Osteoblast (primary cell): ENCODE measurements at regions not wholly inside any gene's neighbourhood (a gene's known extent, or its start where the extent isn't known, plus 50 kb on each side); places are given as distances from the start of the nearest gene placed in this dataset.

Experiments used
- DNase-seq: peaks from one replicate; pipeline ENCODE4 v3.0.0; 2011; ENCODE audit warnings: low spot score, mixed read lengths; ENCODE audit not compliant: insufficient read length; ENCODE audit errors: missing footprints
- H2AFZ ChIP-seq: 2 replicates; pipeline ENCODE4 v1.6.0; 2011; ENCODE audit warnings: mild to moderate bottlenecking, low read length
- H3K27ac ChIP-seq: 2 replicates; pipeline ENCODE4 v1.5.1; 2011; ENCODE audit warnings: mild to moderate bottlenecking, low read depth, low read length, moderate library complexity
- H3K27me3 ChIP-seq: 2 replicates; pipeline ENCODE4 v1.6.0; 2012; ENCODE audit warnings: mild to moderate bottlenecking, control low read depth, inconsistent platforms, low read length, moderate library complexity; ENCODE audit not compliant: insufficient read depth
- H3K36me3 ChIP-seq: 2 replicates; pipeline ENCODE4 v1.5.1; 2011; ENCODE audit warnings: mild to moderate bottlenecking, low read length, control low read depth, moderate library complexity; ENCODE audit not compliant: insufficient read depth
- H3K4me1 ChIP-seq: 2 replicates; pipeline ENCODE4 v1.5.1; 2011; ENCODE audit warnings: mild to moderate bottlenecking, low read length, control low read depth, moderate library complexity; ENCODE audit not compliant: insufficient read depth
- H3K4me2 ChIP-seq: 2 replicates; pipeline ENCODE4 v1.6.0; 2011; ENCODE audit warnings: mild to moderate bottlenecking, low read length; ENCODE audit not compliant: insufficient read depth
- H3K4me3 ChIP-seq: fragments of 200-600 bp; sonication (generic); 3 replicates; pipeline ENCODE4 v1.5.1; 2012; ENCODE audit warnings: mild to moderate bottlenecking, low read length, inconsistent platforms; ENCODE audit not compliant: insufficient read depth
- H3K79me2 ChIP-seq: 2 replicates; pipeline ENCODE4 v1.6.0; 2012; ENCODE audit warnings: mild to moderate bottlenecking, low read length, control low read depth, inconsistent platforms; ENCODE audit not compliant: insufficient read depth
- H3K9me3 ChIP-seq: 2 replicates; pipeline ENCODE4 v1.5.1; 2011; ENCODE audit warnings: low read depth, low read length, control low read depth
- H4K20me1 ChIP-seq: 2 replicates; pipeline ENCODE4 v1.6.0; 2012; ENCODE audit warnings: mild to moderate bottlenecking, low read length, control low read depth; ENCODE audit not compliant: insufficient read depth
- TF ChIP-seq, protein P1 (sequence below): IDR thresholded peaks from 2 replicates; pipeline ENCODE4 v1.5.1; 2011; ENCODE audit warnings: mild to moderate bottlenecking, low read depth, low read length, moderate library complexity; ENCODE audit errors: extremely low read depth

DNA sequence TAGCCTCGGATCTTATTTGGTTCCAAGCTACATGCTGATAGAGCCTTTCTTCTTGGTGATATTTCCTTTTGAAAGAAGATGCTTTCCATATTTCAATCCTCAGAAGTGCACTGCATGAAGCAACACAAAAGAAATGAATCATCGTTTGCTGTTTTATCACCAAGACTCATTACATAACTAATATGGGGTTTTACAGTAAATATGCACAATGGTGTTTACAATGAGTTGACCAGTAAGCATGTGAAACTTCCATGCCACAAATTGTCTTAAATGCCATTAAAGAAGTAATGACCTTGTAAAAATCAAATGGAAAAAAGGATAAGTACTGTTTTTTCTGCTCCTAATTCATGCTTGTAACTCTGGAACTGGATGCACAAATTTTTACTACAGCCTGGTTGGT is 1017.0 kb upstream of the GHITM start:
- Histone ChIP-seq H3K4me2 (no peak overlapping the region), H3K4me3 (no peak overlapping the region), H4K20me1 (no peaks in the 10 kb centered on the region), H3K79me2 (no peaks in the 10 kb centered on the region), H3K27ac (no peak overlapping the region), H3K9me3 (no peaks in the 10 kb centered on the region), H3K4me1 (no peaks in the 10 kb centered on the region), H2AFZ (no peak overlapping the region), H3K27me3 (no peaks in the 10 kb centered on the region), H3K36me3 (no peaks in the 10 kb centered on the region)
- TF ChIP-seq, protein P1, sequence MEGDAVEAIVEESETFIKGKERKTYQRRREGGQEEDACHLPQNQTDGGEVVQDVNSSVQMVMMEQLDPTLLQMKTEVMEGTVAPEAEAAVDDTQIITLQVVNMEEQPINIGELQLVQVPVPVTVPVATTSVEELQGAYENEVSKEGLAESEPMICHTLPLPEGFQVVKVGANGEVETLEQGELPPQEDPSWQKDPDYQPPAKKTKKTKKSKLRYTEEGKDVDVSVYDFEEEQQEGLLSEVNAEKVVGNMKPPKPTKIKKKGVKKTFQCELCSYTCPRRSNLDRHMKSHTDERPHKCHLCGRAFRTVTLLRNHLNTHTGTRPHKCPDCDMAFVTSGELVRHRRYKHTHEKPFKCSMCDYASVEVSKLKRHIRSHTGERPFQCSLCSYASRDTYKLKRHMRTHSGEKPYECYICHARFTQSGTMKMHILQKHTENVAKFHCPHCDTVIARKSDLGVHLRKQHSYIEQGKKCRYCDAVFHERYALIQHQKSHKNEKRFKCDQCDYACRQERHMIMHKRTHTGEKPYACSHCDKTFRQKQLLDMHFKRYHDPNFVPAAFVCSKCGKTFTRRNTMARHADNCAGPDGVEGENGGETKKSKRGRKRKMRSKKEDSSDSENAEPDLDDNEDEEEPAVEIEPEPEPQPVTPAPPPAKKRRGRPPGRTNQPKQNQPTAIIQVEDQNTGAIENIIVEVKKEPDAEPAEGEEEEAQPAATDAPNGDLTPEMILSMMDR = no peak
- no peak for DNase-seq

DNA sequence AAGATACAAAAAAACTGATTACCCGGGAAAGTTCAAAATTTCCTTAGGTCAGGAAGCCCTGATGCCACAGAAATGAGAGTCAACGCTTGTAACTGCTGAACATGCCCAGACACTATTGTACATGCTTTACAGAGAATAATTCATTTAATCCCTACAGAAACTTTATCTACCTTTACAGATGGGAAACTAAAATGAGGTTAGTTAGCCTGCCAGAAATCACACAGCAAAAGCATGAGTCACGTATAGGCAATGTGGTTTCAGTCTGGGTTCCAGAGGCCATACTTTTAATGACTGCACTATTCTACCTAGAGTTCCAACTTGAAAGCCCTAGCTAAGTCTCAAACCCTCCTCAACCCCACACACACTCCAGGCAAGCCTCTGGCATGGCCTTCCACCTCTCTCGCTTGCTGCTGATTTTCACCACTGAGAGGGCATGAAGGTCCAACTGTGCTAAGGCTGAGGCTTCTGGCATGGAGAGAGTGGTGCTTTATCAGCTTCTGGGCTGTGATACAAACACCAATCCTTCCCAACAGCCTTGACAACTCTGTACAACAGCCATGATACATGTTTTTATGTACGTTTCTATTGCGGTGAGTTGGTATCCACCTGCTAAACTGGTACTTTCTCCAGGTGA is 1011.2 kb upstream of the GHITM start:
- Histone ChIP-seq H3K4me2 (no peak overlapping the region), H3K27me3 (no peaks in the 10 kb centered on the region), H3K36me3 (no peaks in the 10 kb centered on the region), H3K9me3 (no peaks in the 10 kb centered on the region), H3K4me1 (no peaks in the 10 kb centered on the region), H3K27ac (no peak overlapping the region), H3K79me2 (no peaks in the 10 kb centered on the region), H3K4me3 (no peak overlapping the region), H2AFZ (no peak overlapping the region), H4K20me1 (no peaks in the 10 kb centered on the region)
- TF ChIP-seq, protein P1 = no peak
- DNase-seq = no peak

DNA sequence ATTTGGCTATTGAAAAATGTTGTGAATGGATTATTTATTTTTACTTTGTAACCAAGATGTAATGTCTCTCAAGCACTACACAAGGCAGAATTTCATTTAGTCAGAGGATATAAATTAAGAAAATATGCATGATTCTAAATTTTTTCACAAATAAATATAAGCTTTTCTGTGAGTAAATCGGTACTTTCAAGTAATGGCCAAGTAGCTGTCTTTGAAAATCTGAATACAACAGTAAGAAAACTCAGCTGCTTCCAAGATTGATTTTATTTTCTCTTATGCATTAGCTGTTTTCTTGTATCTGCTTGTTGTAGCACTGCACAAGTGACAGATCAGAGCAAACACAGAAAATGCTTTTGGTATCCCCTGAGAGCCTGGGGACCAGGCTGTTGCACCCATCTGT is 998.5 kb upstream of the GHITM start:
- Histone ChIP-seq H4K20me1 (no peaks in the 10 kb centered on the region), H2AFZ (no peak overlapping the region), H3K9me3 (no peaks in the 10 kb centered on the region), H3K4me2 (no peak overlapping the region), H3K27ac (no peak overlapping the region), H3K36me3 (no peaks in the 10 kb centered on the region), H3K27me3 (no peaks in the 10 kb centered on the region), H3K79me2 (no peaks in the 10 kb centered on the region), H3K4me3 (no peak overlapping the region), H3K4me1 (no peaks in the 10 kb centered on the region)
- DNase-seq = no peak
- TF ChIP-seq, protein P1 = no peak

DNA sequence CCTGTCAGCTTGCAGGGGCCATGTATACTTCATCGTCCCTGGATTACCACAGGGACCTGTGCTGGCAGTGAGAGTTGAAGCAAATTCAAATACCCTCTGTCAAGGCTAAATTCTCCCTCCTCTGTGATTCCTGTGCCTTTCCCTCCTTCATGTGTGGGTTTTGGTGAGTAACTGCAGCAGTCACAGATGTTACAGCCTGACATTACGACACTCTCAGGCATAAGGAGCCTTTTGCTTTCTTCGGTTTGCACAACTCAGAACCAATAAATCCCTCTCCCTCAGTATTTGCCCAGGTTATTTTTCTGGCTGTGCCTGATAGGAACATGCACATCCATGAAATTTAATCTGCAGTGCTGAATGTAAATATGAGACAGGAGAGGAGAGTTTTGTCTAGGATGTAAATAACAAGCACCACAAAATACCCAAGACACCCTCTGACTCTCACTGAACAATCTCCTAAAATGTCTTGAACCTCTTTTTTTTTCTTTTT is 997.2 kb upstream of the GHITM start:
- Histone ChIP-seq H3K27me3 (no peaks in the 10 kb centered on the region), H3K79me2 (no peaks in the 10 kb centered on the region), H4K20me1 (no peaks in the 10 kb centered on the region), H3K4me3 (no peak overlapping the region), H3K4me1 (no peaks in the 10 kb centered on the region), H3K36me3 (no peaks in the 10 kb centered on the region), H3K4me2 (no peak overlapping the region), H2AFZ (no peak overlapping the region), H3K9me3 (no peaks in the 10 kb centered on the region), H3K27ac (no peak overlapping the region)
- TF ChIP-seq, protein P1 = no peak
- DNase-seq = no peak
